GM18511 (cell line): ENCODE measurements at regions not wholly inside any gene's neighbourhood (a gene's known extent, or its start where the extent isn't known, plus 50 kb on each side); places are given as distances from the start of the nearest gene placed in this dataset.

Source experiments
- ATAC-seq: cut with Tn5 transposase; IDR thresholded peaks from one replicate; pipeline ENCODE4 v1.9.1; 2021; ENCODE audit warnings: mild to moderate bottlenecking, moderate library complexity; ENCODE audit not compliant: unreplicated experiment

DNA sequence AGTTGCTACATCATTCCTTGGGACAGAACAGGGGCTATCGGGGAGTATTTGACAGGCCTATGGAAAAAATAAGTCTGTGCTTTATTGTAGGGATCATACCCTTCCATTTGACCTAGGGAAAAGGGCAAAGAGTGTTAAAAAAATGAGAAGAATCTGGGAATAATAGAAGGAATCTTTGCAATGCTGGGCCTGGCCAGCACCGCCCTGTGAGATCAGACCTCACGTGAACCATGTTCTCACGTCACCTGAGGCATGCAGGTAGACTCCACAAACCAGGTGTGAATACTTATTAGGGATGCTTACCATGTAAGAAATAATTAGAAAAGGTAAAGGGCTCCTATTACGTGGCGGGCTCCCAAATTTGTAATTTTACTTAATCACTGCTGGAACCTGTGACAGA, 177.5 kb upstream of the GATA6 start:
- ATAC-seq, result no peak

DNA sequence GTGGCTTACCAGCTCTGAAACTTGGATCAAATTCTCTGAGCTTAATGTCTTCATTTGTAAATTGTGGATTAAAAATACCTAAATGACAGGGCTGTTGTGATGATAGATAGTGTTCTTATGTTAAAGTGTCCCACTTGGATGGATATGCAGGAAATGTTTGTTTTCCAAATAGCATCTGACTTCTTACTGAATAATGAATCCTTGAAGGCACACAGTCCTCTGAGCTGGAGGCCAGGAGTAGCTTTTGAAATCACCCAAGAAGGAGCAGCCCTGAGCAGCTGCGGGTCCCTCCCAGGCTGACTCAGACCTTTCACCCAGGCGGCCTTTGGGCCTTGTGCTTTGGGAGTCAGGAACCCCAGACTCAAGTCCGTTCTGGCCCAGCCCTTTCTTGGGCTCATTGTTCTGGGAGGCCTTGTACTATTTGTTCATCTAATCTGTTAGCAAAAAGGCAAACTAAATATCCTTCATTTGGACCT, 173.0 kb upstream of the GATA6 start:
- no peak for ATAC-seq

DNA sequence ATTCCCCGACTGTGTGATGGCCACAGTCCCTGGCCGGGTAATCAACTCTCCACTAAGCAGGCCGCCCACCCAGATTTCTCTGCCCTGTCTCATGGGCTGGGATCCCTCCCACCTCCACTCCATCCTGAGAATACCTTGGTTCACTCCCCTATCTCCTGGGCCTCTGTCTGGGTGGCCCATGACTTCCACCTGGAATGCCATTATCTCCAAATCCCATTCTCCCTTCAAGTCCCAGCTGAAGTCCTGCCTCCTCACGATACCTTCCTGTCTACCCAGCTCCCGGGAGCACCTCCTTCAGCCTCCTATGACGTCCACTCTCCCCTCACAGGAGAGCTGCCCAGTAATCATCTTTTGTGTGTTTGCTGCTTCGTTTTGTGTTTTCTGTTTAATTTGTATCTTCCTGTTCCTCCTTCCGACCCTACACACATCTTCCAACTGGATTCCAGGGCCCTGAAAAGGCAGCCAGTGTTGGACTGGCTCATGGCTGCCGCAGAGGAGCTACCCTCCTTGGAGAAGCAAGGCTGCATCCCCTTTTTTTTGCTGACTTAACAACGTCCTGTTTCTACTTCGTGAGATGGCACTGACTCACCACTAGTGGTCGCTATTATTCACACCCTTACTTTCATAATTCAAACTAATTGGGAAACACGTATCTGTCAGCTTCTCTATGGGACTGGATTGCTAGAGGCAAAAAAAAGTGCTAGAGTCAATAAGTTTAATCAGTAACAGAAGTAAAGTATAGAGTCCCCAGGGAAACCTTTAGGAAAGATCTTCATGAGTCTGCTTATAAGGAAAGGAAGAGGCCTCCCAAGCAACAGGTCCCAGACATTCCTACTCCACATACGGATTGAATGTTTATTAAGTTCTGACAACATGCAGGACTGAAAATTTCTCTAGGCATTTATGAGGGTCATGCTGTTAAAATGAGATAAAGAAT, 171.9 kb upstream of the GATA6 start:
- ATAC-seq, result peak; percentile 81

DNA sequence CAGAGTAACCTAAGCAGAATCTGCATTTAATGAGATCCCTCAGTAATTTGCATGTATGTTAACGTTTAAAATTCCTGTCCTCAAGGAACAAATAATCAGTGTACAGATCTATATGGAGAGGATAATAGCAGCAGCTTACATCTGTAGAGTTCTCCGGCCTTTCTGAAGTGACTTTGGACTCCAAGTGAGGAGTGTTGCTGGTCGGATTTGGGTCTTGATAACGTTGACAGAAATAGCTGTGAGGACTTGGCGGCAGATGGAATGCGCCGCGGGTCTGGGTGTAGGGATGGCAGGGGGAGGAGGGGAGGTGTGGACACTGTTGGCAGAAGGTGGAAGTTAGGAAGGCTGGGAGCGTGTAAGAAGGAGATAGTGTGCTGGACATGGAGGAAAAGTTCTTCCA, 170.9 kb upstream of the GATA6 start:
- ATAC-seq, result no peak

DNA sequence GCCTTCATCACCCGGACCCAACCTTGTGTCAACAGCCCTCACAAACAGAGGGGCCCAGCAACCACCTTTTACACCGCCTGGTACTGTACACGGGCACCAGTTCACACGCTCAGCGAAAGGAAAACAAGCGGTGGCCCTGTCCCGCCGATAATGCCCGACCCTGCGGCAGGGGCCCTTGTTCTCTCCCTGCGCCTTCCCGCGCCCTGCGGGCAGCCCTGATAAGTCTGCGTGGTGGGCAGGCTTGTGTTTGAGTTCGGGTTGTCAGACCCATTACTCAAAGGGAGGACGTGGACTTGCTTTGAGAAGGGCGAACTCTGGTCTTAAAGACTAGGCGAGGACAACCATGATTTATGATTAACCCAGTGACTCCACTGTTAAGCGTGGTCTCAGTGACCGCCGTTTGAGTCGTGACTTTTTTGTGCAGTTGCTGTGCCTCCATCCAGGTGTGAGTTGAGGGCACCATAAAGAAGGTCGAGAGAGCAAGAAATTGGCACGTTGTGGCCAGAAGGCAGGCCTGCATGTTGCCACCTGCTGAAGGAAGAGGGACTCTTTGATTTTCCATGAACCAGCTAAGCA, 167.4 kb upstream of the GATA6 start:
- no peak for ATAC-seq

DNA sequence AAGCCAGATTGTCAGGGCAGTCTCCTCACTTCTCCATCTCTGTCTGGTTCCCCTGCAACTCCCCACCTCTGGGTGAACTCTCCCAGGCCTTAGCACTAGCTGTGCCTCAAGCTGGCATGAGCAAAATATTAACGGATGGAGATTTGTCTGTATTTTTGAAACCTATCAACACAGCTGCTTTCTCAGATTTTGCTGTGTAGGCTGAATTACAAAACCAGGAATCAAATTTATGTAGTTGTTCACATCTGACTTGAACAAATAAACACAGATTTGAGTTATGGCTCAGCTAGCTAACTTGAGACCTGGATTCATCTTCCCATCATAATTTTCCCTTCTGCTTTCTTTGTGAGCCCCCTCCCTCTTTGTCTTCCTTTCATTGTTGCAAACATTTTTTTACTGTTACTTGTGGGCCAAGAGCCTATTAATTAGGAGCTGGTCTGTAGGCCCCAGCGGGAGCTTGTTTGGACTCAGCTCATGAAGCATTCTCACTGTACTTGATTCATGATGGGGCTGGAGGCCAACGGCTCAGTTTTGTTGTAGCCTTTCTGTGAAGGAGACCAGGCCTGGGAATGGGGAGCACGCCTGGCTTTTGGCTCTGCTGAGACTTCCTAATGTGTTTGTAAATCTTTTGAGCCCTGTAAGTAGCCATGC, 164.1 kb upstream of the GATA6 start:
- ATAC-seq, result no peak

DNA sequence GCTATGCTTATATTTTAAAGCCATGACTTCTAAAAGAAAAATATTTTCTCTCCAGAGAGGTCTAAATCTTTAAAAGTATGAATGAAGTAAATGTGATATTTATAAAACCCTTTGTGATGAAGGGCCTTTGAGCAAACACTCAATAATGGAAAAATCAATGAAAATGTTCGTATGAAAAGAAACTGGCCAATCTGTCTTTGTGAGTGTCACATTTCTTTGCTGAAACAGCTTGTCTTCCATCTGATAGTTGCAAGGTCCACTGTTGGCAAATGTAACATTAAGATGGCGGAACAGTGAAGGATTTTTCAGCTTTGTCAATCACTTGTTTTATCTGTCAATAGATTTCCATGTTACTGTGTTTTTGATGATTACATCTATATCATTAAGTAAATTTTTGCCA, 162.9 kb upstream of the GATA6 start:
- ATAC-seq, result no peak

DNA sequence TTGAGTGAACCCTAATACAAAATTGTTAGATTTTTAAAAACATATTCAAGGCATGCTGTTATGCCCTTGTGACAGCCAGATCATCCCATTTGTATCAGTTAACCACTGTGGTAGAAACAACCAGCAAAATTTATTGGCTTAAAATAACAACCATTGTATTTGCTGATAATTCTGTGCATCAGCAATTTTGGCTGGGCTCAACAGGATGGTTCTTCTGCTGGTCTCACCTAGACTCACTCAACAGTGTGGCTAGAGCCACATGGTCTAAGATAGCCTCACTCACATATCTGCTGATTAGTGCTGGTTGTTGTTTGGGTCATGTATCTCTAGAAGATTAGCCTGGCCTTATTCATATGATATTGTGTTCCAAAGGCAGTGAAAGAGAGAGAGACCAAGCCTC, 160.1 kb upstream of the GATA6 start:
- no peak for ATAC-seq

DNA sequence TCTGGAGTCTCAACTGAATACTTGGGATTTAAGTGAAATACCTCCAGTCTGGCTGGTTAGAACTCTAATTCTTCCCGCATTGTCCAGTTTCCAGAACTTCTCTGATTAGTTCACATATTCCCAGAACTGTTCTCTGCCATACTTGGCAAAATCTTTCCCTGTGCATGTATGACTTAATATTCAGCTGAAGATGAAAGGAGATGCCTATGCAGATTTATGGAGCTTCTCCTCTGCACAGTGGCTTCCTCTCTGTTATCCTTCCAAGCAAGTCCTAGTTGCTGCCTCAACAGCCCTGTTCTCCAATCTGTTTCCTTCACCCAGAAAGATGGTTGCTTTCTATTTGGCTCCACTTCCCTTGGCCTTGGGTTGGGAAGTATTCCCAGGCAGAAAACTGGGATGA, 155.4 kb upstream of the GATA6 start:
- no peak for ATAC-seq

DNA sequence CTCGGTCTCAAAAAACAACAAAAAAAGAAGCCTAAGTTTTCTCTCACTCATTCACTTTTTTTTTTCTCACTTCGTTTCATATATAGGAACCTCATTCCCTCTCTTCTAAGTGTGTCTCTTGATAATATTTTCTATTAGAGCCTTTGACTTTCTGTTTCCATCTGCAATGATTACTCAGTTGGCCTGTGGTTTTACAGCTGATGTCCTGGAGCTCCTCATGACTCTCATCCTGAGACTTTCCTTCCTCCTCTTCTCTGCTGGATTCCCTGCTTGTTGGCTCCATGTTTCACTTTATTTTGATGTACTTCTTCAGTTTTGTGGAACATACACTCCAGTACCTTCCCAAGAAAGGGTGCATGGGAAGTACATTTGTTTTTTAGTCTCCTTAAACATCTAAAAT, 154.2 kb upstream of the GATA6 start:
- no peak for ATAC-seq

DNA sequence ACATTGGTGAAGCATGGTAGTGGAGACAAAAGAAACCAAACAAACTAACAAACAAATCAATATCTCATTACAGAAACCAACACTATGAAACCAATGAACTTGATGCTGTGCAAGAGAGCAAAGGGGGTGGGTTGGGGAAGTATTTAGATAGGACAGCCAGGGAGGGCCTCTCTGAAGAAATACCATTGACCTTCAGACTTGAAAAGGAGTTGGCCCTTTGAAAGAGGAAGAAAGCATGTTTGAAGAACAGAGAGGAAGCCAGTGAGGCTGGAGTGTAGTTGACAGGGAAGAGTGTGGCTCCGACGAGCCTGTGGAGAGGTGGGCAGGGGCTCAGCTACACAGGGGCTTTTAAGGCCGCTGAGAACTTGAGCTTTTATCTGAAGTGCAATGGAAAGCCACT, 151.0 kb upstream of the GATA6 start:
- ATAC-seq, result no peak

DNA sequence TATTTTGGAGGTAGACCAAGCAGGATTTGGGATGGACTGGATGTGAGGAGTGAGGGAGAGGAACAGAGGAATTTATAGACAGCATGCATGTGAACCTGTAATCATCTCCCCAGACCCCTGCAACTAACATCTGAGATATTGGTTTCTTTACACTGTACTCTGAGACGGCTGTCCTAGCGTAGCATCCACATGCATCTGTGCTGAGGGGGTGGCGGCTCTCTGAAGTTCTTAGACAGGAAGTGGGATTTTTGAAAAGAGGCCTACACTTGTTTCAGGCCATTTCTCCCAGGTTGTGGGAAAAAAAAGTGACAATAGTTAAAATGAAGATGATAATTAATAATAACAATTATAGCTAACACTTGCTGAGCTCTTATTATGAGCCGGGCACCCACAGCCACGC, 150.2 kb upstream of the GATA6 start:
- no peak for ATAC-seq

DNA sequence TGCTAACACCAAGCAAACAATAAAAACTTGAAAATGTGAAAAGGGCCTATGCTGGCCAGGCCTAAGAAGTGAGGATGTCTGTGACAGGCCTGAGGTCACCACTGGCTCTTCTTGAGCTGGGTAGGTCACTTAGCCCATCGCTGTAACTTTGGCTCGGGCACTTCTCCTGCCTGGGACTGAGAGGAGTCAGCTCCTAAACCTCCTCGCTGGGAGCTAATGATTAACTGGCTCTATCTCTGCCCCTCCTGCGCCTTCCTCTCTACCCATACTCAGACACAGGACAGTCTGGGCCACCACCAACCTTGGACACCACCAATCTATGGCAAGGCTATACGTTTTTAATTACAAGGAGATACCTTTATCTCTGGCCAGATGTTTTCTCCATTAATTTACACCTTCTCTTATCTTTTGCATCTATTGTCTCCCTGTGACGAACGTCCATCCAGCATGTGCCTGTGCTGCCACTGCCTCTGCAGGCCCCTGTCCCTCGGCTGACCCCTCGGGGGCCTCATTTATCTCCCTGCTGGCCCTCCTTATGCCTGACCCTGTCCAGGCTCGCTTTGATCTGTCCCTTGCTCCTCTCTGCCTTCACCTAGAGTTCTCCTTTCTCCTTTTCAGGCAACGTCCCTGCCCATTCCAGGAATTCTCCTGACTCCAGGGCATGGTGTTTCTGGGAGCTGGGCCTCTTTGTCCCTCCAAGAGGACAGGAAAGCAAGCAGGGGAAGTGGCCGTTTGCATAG, 149.1 kb upstream of the GATA6 start:
- no peak for ATAC-seq

DNA sequence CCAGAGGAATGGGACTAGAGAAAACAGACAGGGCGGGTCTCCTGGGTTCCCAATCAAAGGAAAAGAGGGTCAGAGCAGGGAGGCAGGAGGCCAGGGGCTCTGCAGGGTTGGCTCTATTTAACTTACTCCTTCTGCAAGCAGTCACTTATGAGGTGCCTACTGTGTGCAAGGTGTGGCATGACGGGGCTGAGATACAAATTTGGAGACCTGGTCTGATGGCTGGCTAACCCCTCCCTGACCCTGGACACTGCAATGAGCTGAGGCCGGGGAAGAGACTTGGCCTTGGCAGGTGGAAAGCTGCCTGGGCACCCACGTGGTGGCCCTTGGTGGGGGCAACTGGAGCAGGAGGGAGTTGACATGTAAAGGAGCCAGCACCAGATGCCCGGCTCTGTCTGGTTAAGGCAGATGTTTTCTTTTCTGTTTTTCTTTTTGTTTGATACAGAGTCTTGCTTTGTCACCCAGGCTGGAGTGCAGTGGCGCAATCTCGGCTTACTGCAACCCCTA, 148.5 kb upstream of the GATA6 start:
- no peak for ATAC-seq

DNA sequence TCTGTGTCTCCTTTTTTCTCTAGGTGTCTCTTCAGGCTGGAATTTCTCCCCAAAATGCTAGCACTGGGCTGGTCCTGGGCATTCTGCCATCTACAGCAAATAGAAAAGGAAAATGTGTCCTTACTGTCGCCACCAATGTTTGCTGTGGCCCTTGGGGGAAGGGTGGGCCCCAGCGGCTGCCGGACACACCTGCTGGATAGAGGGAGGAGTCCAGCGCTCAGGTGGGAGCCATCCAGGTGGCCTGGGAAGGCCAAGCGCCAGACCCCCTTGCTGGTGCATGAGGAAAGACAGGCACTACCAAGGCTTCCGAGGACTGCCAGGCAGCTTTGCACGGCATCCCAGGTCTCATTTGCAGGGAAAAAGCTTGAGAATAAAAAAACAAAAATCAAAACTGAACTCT, 147.7 kb upstream of the GATA6 start:
- no peak for ATAC-seq

DNA sequence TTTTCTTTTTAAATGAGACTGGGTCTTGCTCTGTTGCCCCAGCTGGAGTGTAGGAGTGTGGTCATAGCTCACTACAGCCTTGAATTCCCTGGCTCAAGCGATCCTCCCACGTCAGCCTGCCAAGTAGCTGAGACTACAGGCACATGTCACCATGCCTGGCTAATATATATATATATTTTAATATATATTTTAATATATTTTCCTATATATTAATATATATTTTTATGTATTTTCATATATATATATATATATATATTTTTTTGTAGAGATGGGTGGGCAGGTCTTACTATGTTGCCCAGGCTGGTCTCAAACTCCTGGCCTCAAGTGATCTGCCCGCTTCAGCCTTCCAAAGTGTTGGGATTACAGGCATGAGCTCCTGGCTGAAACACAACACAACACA, 144.5 kb upstream of the GATA6 start:
- no peak for ATAC-seq

DNA sequence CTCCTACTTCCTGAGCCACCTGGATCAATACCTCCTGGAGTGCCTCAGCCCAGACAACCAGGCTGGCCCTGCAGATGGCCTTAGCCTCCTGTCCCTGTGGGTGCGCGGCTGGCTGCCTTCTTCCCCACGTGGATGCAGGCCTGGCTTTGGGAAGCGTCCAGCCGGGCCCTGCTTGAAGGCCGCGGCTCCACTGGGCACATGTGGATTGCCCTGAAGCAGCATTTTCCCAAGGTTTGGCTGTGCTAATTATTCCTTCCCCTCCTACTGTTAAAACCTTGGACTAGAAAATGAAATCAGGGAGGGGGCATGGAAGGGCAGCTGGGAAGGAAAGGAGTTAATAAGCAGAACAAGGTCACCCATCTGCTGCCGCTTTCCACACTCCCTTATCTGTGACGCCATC, 143.0 kb upstream of the GATA6 start:
- ATAC-seq, result no peak

DNA sequence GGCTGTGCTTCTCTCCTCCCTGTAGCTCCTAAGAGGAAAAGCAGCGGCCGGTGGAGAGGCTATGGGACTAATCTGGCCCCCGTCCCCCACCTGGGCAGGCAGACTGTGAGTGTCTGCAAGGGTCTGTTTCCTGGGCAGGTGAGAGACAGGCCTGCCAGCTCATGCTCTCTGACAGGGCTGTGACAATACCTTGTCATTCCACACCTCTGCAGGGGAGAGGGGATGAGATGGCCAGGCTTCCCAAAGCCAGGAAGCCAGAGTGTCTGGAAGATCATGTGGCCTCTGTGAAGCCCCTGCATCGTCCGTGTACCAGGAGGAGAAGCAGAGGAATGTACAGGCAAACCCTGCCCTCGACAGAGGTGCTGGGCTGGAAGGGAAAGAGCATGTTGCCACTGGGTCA, 142.5 kb upstream of the GATA6 start:
- ATAC-seq, result no peak

DNA sequence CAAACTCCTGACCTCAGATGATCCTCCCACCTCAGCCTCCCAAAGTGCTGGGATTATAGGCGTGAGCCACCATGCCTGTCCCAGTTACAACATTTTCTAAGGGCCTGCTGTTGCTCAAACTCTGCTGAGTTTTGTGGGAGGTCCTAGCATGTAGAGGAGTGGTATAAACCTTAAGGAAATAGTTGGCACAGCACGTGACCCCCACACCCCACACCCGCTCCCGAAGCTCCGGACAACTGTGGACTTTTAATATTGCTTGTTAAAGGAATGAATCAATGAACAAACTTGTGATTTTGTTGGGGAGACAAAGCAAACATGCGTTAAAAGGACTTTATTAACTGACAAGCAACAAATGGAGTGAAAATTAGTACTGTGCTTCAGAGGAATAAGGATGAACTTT, 137.8 kb upstream of the GATA6 start:
- no peak for ATAC-seq

DNA sequence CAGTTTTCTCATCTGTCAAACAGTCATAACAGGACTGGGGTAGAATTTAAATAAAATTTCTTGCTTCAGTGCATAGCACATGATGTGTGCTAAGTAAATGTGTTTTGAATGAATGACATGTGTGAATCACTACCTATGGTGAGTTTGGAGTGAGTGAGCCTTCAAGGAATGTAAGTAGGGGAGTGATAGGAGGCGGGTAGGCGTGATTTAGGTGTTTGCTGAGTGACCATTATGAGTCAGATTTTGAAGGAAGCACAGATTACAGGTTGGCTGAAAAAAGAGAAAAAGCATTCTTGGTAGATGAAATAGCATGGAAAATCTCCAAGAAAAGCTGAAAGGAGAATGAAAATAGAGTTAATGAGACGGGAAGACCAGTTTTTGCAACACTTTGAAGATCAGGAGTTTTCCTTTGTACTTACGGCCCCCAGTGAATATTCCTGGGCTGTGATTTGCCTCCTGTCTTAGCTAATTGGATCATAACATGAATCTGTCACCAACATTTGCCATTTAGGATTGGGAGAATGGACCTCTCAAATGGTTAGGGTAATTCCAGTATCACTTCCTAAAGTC, 136.9 kb upstream of the GATA6 start:
- ATAC-seq, result peak; percentile 52

DNA sequence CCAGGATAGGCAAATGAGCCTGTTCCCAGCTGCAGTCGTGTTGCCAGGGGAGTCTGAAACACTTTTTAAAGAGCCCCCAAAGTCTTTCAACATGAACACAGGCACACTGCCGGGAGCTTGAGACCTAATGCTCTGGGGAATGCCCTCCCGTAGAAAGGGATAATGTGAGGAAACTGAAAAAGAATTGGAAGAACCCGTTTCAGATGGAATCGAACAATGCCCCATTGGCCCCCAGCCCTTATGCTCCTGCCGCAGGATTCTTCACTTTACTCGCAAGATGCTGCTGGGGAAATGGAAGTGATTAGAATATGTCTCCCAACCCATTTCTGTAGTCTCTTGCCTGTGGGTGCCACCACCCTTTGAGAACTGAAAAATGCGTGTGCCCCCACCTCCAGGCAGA, 136.3 kb upstream of the GATA6 start:
- no peak for ATAC-seq
